Gastroesophageal sphincter (tissue), 4 donors: ENCODE measurements at regions not wholly inside any gene's neighbourhood (a gene's known extent, or its start where the extent isn't known, plus 50 kb on each side); places are given as distances from the start of the nearest gene placed in this dataset.

Source experiments
- ATAC-seq: fragments of 150-250 bp; one replicate; pipeline ENCODE4 v1.9.1; 2016; ENCODE audit warnings: mild to moderate bottlenecking, moderate library complexity
- H3K27ac ChIP-seq, 4 donors: fragments of 200-600 bp; sonication (generic) in 3 of 4; 1 replicate in 3 of 4; 2 replicates in 1 of 4; pipeline ENCODE4 v1.5.1; 2016 to 2019
- H3K27me3 ChIP-seq: fragments of 200-600 bp; sonication (generic); one replicate; pipeline ENCODE4 v1.5.1; 2019
- H3K36me3 ChIP-seq, 2 donors: fragments of 200-600 bp; sonication (generic); one replicate each; pipeline ENCODE4 v1.5.1; 2019; ENCODE audit warnings: control low read depth in 1 of 2
- H3K4me1 ChIP-seq, 3 donors: fragments of 200-600 bp; sonication (generic); 1 replicate in 2 of 3; 2 replicates in 1 of 3; pipeline ENCODE4 v1.5.1; 2016 to 2019; ENCODE audit warnings: control low read depth in 2 of 3
- H3K4me3 ChIP-seq, 2 donors: fragments of 200-600 bp; sonication (generic); one replicate each; pipeline ENCODE4 v1.5.1; 2019; ENCODE audit warnings: mild to moderate bottlenecking in 1 of 2, moderate library complexity in 1 of 2
- H3K9me3 ChIP-seq, 3 donors: fragments of 200-600 bp; sonication (generic); one replicate each; pipeline ENCODE4 v1.5.1; 2017 to 2019; ENCODE audit warnings: control low read depth in 2 of 3
- EP300 ChIP-seq: sonication (generic); formaldehyde crosslinking; IDR thresholded peaks from one replicate; pipeline ENCODE4 v1.6.1; 2017; ENCODE audit warnings: antibody characterized with exemption, mild to moderate bottlenecking
- POLR2A ChIP-seq, 2 donors: fragments of 450-650 bp; IDR thresholded peaks; one replicate each; pipeline ENCODE4 v1.6.1; 2017; ENCODE audit warnings: antibody characterized with exemption in 2 of 2, mild to moderate bottlenecking in 2 of 2, moderate library complexity in 1 of 2
- POLR2AphosphoS5 ChIP-seq: sonication (generic); formaldehyde crosslinking; IDR thresholded peaks from one replicate; pipeline ENCODE4 v1.6.1; 2017; ENCODE audit warnings: antibody characterized with exemption
- WGBS, 2 donors: methylation state at CpG; one replicate each; pipeline ENCODE4 v1.1.5; 2018; ENCODE audit warnings: low coverage in 1 of 2; 5-methylcytosine and 5-hydroxymethylcytosine counted together
- TF ChIP-seq, protein P1 (sequence below), 4 experiments: fragments of 200-600 bp in 2 of 4; fragments of 450-650 bp in 2 of 4; sonication (generic) in 1 of 4; IDR thresholded peaks; one replicate each; pipeline ENCODE4 v1.5.1; 2017 to 2019; ENCODE audit warnings: antibody characterized with exemption in 4 of 4, mild to moderate bottlenecking in 2 of 4, moderate library complexity in 2 of 4

DNA sequence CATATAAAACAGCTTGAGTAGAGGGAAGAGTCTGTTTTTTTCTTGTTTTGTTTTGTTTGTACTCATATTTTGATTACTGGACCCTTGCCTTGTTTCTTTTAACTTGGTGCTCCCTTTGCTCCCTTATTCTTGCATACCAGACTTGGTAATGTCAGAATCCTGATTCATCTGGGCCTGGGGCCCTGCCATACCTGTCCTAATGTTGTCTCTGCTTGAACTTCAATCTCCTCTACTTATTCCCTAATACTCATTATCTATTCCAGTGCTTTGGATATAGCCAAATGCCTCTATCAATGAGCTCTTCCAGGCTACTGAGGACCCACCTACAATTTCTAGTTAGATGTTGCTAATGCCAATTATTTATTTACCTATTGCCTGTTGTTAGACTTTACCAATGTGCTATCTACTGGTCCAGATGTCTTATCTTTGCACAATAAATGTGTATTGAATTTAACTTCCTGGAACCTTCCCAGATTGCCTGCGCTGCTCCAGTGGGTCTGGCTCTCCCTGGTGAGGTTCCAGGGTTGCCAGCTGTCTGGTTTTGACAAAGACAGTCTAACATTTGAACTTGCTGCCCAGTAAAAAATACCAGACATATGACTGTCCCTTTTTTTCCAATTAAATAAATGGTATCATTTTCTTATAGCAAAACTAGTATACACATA lies 64.4 kb upstream of the ACSL4 start:
- Histone ChIP-seq H3K4me1 (no peaks in the 10 kb centered on the region), H3K4me3 (no peak overlapping the region), H3K27ac (no peak overlapping the region), H3K27me3 (no peaks in the 10 kb centered on the region), H3K36me3 (no peaks in the 10 kb centered on the region), H3K9me3 (no peaks in the 10 kb centered on the region)
- TF ChIP-seq EP300 = no peak
- no peak for TF ChIP-seq POLR2A (IDR thresholded peaks at IDR 0.05)
- TF ChIP-seq POLR2AphosphoS5 = no peak
- no peak for ATAC-seq
- 30% methylated on average over 1 of the region's 1 CpG; no CpG with 5 or more reads in 1 of the 2 donors for WGBS, 2 donors

DNA sequence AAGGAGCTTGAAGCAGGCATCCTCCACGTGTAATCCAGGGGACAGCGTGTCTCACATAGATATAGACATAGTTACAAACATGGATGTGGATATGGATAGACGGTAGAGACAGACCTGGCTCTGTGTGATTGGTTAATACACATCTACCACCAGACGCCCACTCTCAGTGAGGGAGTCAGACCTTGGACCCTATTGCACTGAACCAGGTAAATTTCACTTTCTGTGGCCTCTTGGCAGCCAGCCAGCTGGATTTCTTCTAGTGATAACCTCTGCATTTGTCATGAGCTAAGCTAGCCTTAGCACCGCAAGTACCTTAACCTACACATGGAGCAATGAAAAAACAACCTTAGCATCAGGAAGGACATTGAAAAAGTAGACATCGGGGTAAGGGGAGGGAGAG lies 79.2 kb upstream of the ACSL4 start:
- no peak for ATAC-seq
- 76 to 92% methylated on average over 2 to 6 of the region's 6 CpGs for whole genome bisulfite sequencing, 2 donors

DNA sequence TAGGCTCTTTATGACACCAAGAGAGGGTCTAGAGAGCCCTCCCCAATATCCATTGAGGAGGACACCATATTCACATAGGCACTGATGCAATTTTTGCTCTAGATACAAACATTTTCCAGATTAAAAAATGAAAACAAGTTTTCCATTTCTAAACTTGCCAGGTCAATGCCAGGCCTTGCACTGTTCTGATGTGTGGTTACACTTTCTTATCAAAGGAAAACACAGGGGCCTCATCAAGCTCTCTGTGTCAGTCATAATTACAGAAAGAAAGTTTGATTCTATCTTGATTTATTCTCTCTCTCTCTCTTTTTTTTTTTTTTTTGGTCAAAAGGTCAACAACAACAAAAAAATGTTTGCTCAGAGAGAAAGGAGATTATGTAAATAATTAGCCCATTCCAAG lies 80.2 kb upstream of the ACSL4 start:
- ATAC-seq = no peak
- Histone ChIP-seq H3K4me1 (no peaks in the 10 kb centered on the region), H3K27me3 (no peaks in the 10 kb centered on the region), H3K27ac (no peak overlapping the region), H3K4me3 (no peak overlapping the region), H3K9me3 (no peaks in the 10 kb centered on the region), H3K36me3 (no peaks in the 10 kb centered on the region)
- TF ChIP-seq, protein P1, sequence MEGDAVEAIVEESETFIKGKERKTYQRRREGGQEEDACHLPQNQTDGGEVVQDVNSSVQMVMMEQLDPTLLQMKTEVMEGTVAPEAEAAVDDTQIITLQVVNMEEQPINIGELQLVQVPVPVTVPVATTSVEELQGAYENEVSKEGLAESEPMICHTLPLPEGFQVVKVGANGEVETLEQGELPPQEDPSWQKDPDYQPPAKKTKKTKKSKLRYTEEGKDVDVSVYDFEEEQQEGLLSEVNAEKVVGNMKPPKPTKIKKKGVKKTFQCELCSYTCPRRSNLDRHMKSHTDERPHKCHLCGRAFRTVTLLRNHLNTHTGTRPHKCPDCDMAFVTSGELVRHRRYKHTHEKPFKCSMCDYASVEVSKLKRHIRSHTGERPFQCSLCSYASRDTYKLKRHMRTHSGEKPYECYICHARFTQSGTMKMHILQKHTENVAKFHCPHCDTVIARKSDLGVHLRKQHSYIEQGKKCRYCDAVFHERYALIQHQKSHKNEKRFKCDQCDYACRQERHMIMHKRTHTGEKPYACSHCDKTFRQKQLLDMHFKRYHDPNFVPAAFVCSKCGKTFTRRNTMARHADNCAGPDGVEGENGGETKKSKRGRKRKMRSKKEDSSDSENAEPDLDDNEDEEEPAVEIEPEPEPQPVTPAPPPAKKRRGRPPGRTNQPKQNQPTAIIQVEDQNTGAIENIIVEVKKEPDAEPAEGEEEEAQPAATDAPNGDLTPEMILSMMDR (IDR thresholded peaks at IDR 0.05) = no peak
- no peak for TF ChIP-seq EP300
- TF ChIP-seq POLR2AphosphoS5 = no peak
- no peak for TF ChIP-seq POLR2A (IDR thresholded peaks at IDR 0.05)

More for the DNA sequence above, 79.2 kb upstream of the ACSL4 start:
- Histone ChIP-seq H3K9me3 (no peaks in the 10 kb centered on the region), H3K27me3 (no peaks in the 10 kb centered on the region), H3K4me3 (no peak overlapping the region), H3K27ac (no peak overlapping the region), H3K4me1 (no peaks in the 10 kb centered on the region), H3K36me3 (no peaks in the 10 kb centered on the region)
- TF ChIP-seq EP300 = no peak
- no peak for TF ChIP-seq POLR2AphosphoS5
- no peak for TF ChIP-seq POLR2A (IDR thresholded peaks at IDR 0.05)
- TF ChIP-seq, protein P1 (IDR thresholded peaks at IDR 0.05) = no peak

DNA sequence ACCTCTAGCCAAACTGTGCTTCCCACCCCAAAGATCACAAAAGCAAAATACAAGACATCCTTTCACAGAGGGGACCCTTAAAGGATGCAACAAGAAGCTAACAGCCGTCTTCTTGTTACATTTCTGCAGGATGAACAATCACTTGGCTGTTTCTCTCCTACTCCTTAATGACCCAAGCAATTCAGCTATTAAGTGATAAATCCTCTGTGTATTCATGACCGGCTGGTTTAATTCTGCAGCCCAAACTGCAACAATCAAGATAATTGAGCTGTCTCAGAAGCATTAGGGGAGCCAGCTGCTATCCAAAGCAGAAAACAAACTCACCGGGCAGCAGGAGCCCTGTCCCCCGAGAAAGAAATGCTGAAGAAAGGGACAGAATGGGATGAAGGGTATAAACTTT lies 85.9 kb upstream of the ACSL4 start:
- Histone ChIP-seq H3K4me3 (no peak overlapping the region), H3K27ac (no peak overlapping the region), H3K36me3 (no peaks in the 10 kb centered on the region), H3K27me3 (no peaks in the 10 kb centered on the region), H3K4me1 (no peaks in the 10 kb centered on the region), H3K9me3 (no peaks in the 10 kb centered on the region)
- ATAC-seq = no peak
- WGBS, 2 donors = 32% methylated on average over 4 of the region's 4 CpGs; no CpG with 5 or more reads in 1 of the 2 donors
- TF ChIP-seq EP300 (no peak), POLR2AphosphoS5 (no peak), POLR2A (IDR thresholded peaks at IDR 0.05) (no peak)
- TF ChIP-seq, protein P1 (IDR thresholded peaks at IDR 0.05) = no peak

DNA sequence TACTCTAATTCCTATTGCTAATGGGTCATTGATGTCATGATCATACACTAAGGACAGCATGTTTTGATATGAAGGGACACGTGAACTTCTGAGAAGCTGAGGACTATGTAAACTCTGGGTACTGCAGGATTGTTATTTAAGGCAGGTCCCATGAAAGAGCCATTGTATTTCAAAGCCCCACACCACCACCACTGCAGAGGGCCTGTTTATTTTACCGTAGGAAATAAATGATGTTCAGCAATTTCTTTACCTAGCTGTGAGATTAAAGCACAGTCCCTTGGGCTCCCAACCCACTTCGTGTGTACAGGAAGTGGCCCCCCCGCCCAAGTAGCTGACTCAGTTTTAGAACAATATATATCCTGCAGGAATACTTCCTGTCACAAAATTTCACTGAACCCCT lies 89.8 kb upstream of the ACSL4 start:
- no peaks in the 10 kb centered on the region for H3K9me3 ChIP-seq
- no peak for TF ChIP-seq POLR2AphosphoS5
- no peak for TF ChIP-seq POLR2A (IDR thresholded peaks at IDR 0.05)
- TF ChIP-seq, protein P1 (IDR thresholded peaks at IDR 0.05) = no peak
- no peak for TF ChIP-seq EP300
- no peak overlapping the region for H3K27ac ChIP-seq
- no peaks in the 10 kb centered on the region for H3K27me3 ChIP-seq
- no peaks in the 10 kb centered on the region for H3K36me3 ChIP-seq
- H3K4me1 ChIP-seq = no peaks in the 10 kb centered on the region
- no peak for ATAC-seq
- WGBS, 2 donors = 27 to 44% methylated on average over 3 to 4 of the region's 4 CpGs
- no peak overlapping the region for H3K4me3 ChIP-seq
